Fibroblast of skin of left quadriceps (primary cell): ENCODE measurements at regions not wholly inside any gene's neighbourhood (a gene's known extent, or its start where the extent isn't known, plus 50 kb on each side); places are given as distances from the start of the nearest gene placed in this dataset.

ENCODE experiments used
- DNase-seq, 2 experiments: peaks; one replicate each; pipeline ENCODE4 v3.0.0-alpha.2; 2013; ENCODE audit warnings: low read depth in 2 of 2

DNA sequence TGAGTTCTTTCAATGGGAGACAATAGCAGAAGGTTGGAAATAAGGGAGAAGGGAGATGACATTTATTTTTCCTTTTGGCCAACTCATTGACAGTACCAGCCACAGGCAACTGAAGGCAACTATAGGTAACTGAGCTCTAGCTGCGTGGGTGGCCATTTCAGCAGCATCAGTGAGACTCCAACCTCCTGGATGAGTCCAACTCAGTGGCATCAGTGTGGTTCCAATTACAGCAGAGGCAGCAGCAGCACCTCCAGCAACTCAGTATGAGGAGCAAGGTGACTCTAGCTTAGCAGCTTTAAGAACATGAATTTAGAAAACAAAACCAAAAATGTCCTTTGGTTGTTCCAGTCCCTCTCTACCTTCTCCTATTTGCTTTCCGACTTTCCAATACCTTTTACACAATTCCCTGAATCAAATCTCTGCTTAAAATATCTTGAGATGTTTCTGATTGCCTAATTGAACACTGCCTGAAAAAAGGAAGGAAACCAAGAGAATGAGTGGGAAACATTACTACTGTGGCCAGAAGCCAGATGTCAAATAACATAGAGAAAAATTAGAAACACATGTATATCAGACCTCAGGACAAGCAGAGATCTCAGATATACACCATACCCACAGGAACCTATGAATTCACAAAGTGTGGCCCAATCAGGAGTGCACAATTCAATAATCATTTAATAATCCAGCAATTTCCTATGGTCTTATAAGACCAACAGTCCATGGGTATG, 166.5 kb upstream of the RORB start:
- DNase-seq: peak in 1 of 2 experiments; percentile 5

DNA sequence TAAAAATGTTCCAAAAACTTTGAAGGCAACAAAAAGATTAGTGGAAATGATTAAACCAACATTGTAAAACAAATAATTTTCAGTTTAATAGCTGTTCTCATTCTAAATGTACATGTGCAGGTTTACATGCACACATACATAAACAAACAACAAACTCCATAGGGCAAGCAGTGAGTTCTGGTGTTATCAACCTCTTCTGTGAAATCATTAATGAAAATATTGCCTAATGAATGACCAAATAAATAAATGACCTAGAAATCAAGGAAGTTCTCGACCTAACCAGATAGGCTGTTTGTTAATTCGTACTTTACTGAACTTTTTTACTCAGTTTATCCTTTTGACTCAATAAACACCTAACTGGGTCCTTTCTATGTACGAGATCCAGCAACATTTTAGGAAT, 165.5 kb upstream of the RORB start:
- DNase-seq: no peak

DNA sequence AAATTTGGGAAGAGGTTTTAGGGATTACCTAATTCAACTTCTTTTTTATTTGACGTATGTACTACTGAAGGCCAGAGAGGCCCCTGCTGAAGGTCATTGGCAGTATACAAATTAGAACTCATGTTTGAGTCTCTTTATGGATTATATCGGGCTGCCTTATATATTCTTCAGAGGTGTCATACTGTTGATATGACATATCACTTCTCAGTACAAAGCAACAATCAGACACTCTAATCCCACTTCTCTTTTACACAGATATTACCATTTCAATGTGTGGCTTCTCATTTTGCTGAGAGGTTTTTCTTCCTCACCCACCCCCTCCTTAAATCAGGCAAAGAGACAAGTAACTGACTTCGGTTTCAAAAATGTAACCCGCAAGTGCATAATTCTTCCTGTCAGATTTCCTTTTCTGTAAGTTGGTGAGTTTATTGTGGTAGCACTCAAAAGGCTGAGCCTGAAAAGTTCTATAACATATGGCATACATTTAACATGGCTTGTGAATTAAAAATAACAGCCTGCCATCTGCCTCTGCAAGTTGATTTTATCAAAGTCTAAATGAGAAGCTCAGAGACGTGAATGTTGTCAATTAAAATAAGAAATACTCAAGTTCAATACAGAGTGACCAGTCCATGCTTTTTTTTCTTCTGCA, 163.6 kb upstream of the RORB start:
- DNase-seq: no peak

DNA sequence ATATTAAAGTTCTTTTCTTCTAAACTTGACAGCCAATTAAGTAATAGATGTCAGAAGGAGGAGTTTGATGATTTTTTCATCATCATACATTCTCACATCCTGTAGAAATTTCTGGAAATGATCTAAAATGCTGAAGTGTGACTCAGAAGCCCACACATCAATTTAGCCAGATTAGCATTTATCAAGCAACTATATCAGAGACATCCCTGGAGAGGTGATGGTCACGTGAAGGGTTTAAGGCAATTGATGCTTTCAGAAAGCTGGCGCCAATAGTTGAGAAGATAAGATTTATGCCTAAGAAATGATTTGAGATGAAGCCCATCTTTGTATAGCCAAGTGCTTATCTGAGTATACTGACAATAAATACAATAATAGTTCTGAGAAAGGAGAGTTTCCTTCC, 162.9 kb upstream of the RORB start:
- DNase-seq: no peak

DNA sequence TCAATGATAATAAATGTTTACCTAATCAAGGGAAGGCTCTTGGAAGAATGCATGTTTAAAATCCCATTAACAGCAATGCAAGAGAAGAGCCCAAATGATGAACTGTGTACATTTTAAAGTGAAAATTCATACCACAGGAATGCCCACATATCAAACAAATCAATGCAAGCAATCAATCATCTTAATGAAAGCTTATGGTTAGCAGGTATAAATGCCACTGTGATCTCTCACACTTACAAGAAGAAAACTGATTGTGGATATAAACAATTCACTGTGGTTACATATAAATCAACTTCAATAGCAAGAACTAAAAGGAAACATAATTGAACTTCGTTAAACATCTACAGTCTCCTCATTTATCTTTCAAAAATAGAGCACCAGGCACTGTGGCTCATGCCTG, 161.0 kb upstream of the RORB start:
- no peak for DNase-seq

DNA sequence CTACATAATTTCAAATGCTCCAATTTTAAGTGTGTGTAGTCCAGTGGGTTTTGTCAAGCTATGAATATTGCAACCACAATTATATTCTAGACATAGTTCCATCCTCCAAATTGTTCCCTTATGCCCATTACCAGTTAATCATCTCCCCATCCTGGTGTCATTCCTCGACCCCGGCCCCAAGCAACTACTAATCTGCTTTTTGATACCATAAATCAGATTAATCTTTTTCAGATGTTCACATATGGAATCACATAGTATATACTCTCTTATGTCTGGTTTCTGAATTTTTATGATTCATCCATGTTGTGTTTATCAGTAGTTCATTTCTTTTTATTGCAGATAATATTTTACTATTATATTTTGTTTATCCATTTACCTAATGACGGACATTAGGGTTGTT, 148.4 kb upstream of the RORB start:
- DNase-seq: no peak

DNA sequence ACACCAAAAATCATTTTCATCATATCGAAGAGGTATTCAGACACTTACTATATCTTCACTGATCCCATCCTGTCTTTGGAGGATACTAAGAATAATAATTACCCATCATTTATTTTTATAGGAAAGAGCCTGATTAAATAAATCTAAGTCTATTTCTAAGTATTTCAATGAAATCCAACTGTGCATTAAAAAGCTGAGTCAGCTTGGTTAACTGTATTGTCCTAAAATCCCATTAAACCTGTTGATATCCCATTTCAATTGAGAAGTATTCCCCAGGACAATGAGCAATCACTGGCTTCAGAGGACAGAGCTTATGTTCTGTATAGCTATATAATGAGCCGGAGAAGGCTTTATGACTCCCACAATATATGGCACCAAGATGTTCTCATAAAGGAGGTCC, 142.0 kb upstream of the RORB start:
- DNase-seq: no peak

DNA sequence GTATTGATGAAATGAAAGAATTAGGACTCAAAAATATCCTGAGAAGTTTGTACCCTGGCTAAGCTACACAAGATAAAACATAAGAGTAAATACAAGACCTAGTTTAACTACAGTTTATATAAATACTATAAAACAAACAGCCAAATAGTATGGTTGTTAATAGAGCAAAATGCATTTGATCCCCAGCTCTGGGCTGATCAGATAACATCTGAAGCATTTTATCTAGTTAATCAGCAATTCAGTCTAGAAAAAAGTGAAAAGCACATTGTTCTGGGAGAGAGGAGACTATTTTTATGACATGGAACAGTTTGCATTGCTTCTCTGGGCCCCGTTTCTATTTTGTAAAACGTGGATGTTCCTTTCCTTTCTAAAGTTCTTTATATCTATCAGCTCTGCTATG, 139.6 kb upstream of the RORB start:
- DNase-seq: no peak

DNA sequence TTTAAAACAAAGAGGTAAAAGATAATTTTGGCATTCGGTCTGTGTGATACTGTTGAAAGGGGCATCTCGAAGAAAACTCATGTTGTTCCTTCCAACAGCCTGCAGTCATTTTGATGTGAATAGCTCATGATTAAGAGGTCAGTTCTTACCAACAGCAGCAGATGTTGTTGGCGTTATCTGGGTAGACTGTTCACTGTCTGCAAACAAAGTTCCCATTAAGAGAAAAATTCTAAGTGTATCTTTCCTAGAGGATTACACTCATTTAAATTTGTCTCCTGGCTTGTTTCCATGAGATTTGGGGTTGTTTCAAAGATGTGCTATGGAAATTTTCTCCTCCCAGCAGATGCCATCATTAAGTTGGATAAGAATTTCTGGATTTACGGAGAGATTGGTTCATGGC, 138.2 kb upstream of the RORB start:
- DNase-seq: no peak

DNA sequence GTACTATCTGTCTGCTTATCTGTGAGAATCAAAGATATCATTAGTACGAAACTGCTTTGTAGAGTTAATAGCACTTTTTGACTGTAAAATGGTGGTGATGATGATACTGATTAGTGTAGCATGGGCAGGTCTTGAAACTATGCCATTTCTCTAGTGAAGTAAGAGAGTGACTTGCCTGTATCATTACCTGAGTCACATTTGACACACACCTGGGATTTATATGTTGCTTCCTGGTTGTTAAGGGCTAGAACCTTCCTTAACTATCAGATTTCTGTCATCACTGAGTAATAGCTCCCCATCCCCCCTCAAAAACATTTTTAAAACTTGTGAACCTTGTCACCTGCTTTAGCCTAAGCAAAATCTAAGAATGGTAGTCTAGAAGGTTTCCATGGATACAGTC, 135.6 kb upstream of the RORB start:
- no peak for DNase-seq

DNA sequence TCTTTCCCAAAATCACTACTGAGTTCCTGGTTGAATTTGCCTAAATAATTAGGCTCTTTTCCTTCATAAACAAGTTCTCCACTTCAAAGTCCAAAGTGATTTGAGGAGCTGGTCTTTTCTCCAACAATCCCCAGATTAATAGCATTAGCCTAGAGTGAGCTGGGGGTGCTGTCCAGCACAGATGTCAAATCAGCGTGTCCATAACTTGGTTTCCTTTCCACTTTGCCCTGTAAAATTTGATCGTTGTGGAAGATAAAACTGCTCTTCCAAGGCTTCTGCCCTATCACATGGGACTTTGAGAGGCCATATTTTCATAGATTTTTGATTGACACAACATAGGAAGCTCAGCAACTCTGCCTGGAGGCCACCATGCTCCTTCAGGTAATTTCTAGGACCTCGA, 134.7 kb upstream of the RORB start:
- DNase-seq: no peak

DNA sequence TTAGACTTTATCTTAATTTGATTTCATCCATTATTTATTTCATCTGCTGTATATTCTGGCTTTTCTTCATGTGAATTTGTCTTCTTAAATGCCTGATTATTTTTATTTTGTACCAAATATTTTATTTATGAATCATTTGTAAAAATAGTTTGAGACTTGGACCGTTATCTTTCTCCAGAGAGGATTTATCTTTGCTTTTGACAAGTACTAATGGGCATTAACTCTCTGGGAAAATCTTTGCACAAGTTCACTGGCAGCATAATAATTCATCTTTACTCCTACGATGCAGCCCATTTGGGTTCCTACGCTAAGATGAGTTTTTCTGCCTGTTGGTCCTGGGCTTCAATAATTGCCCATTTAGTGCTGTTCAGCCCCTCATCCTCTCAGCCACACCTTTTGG, 131.0 kb upstream of the RORB start:
- DNase-seq: no peak

DNA sequence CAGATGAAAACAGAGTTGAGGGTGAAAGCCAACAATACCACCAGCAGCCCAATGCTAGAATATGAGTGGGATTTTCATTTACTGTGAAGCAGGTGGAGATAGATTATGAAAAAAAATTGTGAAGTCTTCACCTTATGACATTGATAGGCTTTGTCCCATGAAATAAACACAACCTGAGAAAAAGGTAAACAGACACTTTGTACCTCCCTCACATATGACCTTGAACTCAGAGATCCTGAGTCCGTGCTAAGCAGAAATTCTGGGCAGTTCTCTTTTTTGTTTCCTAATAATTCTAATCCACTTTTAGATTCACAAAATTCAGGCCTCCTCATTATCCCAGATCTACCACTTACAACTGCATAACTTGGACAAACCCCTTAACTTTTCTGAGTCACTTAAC, 127.3 kb upstream of the RORB start:
- DNase-seq: no peak

DNA sequence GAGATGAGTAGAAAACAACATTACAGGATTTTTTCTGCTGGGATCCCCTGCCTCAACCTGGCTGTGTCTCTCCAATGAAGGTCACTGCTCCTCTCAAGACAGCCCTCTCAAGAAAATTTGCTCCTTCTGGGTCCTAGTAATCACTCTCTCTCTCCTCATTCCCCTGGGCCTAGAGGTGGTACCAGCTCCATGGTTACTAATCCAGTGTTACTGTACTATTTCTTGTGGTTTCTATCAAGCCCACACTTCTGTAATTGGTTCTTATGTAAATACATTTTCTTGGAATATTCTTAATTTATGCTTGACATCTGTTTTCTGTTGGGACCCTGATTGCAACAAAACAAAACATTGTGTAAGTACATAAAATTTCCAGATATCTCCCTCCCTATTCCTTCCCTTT, 123.8 kb upstream of the RORB start:
- no peak for DNase-seq

DNA sequence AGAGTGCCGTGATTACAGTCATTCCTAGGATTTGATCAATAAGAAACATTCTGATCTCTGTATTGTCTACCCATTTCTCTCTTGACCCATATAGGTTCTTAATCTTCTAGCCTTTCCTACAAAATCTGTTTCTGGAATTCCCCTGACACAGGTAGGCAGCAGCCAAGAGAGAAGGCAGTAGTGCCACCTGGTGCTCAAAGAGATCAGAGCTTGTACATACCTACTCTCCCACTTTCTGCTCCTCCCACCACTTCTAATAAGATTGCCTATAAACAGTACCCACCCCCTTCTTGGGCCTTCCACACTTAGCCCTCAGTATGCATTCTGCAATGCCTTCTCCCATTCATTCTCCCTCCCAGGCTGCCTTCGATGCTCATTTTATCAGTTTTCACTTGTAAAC, 117.4 kb upstream of the RORB start:
- DNase-seq: no peak

DNA sequence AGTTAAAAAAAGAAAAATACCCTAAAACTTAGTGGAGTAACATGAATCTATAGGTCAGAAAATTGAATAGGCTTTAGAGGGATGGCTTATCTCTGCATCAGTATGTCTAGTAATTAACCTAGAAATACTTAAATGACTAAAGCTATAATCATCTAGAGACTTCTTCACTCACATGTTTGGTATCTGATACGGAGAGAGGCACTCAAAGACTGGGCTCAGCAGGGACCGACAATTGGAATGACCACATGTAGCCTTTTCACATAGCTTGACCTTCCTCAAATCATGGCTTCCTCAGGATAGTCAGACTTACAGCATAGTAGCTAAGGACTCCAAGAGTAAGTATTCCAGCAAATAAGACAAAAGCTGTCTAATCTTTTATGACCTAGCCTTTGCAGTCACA, 105.3 kb upstream of the RORB start:
- DNase-seq: no peak

DNA sequence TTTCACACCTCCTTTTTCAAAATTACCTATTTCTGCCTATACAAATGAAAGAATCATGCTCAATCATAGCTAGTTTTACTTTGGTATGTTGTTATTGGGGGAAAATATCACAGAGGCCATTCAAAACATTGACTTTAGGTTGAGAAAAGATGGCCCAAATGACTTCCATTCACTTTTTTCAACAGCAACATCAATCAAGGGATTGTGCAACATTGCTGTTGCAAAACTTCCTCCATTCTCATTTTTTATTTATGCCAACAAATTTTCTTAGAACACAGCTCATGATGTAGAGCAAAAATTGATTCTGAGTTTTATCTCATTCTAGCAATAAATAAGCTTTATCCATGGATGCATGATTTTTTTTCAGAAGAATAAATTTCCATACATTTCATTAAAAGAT, 93.6 kb upstream of the RORB start:
- no peak for DNase-seq

DNA sequence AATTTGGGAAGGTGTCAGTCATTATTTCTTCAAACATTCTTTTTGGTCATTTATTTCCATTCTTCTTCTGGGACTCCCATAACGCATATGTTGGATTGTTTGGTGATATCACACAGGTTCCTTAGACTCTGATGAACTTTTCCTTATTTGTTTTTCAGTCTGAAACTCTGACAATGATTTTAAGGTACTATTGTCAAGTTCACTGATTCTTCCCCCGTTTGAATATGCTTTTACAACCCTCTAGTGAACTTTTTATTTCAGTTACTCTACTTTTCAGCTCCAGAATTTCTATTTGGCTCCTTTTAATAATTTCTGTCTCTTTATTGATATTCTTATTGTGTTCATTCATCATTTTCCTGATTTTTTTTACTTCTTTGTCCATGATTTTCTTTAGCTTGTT, 92.5 kb upstream of the RORB start:
- DNase-seq: no peak

DNA sequence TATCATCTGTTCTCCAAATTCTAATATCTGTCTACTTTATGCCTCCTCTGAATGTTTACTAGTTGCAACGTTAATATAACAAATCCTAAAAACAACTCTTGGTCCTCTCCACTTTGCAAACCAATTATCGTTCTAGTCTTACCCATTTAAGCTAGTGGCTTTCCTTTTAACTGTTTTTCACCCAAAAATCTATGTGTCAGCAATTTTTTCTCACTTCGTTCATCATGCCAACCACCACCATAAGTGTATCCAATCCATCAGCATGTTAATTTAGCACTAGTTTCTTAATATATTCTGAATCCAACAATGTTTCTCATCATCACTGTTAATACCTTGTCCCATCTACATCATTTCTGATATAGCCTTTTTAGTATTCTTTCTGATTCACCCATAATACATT, 90.0 kb upstream of the RORB start:
- DNase-seq: no peak

DNA sequence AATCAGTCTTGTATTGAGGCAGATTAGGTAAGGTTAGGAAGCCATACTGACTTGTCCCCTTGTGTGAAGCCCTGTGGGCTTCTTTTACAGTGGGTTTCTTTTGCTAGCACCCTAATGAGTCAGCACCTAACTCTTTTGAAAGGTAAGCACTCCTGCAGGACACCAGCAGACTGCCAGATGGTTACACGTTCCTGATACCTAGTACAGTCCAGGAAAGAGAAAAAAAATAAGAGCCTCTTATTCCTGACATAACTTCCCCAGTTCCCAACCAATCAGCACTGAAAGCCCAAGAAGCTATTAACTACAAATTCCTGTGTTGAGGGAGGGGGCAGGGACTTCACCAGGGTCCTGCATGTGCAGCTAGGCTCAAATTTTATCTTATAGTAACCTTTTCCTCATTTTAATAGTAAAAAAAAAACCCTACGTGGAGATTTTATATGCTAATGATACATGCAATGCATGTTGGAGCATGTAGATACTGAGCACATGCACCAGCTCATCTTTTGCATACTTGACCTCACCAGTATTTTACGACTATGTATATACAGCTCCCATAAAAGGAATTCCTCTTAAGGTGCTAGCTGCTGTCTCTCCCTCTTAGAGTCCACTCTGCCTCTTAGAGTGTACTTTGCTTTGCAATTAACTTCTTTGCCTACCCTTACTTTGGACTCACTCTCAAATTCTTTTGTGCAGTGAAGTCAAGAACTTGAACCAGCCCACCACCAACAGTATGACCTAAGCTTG, 84.7 kb upstream of the RORB start:
- DNase-seq: no peak

DNA sequence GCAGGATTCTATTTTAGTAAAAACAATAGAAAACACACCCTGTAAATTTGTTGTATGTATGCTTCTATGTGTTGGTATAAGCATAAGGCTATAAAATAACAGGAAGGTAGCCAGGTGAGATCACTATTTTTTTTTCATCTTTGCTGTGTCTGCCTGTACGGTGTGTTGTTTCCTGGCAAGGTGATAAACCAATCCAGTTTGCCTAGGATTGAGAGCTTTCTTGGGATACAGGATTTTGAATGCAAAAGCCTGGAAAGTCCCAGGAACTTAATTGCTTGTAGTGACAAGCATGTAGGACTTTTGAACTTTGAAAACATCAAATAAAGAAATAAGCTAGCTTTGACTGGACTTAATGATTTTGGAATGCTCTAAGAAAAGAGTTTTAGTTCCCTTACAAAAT, 83.3 kb upstream of the RORB start:
- no peak for DNase-seq

DNA sequence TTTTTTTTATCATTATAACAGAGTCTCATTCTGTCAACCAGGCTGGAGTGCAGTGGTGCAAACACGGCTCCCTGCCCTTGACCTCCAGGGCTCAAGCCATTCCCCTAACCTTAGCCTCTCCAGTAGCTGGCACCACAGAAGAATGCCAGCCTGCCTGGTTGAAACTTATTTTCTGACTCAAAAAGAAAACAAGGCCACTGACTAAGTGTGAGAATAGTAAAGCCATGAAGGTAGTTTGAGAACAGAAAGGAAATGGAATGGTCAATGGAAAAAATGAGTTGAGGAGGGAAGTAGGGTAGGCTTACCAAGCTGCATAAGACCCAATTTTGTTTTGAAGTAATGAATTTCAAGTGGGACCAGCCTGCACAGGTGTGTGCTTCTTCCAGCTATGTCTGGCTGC, 82.8 kb upstream of the RORB start:
- no peak for DNase-seq

DNA sequence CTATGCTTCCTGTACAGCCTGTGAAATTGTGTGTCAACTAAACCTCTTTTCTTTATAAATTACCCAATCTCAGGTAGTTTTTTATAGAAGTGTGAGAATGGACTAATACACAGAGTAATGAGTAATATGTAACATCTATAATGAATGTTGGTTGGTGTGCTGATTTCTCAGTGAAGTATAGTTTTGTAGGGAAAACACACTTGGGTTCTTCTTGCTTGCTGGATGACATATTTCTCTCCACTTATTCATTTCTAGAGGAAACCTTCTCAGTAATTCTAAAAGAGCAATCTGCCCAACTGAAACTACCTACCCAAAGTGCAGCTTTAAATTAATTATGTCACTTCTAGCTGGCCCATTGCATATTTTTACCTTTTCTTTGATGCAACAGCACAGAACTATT, 81.1 kb upstream of the RORB start:
- no peak for DNase-seq
